HK-2 (cell line): ENCODE measurements at regions not wholly inside any gene's neighbourhood (a gene's known extent, or its start where the extent isn't known, plus 50 kb on each side); places are given as distances from the start of the nearest gene placed in this dataset.
A peak's percentile ranks its signal among the peaks of the same experiment; 100 is the strongest.
"Not testable (repeated sequence)": the region's sequence is repeated elsewhere in the genome, so short reads cannot be mapped to it uniquely, and the experiment has no call there.

ENCODE experiments used
- DNase-seq: peaks from one replicate; pipeline ENCODE4 v3.0.0-alpha.2; 2018; ENCODE audit not compliant: unreplicated experiment

- no peak for DNase-seq
Observed at GRCh38 chr6:135605278-135605790, 107.8 kb upstream of the AHI1 start.

- no peak for DNase-seq
Observed at GRCh38 chr6:135606392-135606791, 108.9 kb upstream of the AHI1 start.

GRCh38 chr6:135608031-135608430 is 110.5 kb upstream of the AHI1 start:
- no peak for DNase-seq

- not testable (repeated sequence) for DNase-seq
Observed at GRCh38 chr6:135610192-135610591, 112.7 kb upstream of the AHI1 start.

GRCh38 chr6:135616655-135617054 is 119.1 kb upstream of the AHI1 start:
- DNase-seq = no peak

- no peak for DNase-seq
Observed at GRCh38 chr6:135617222-135617621, 119.7 kb upstream of the AHI1 start.

- no peak for DNase-seq
Observed at GRCh38 chr6:135622081-135622480, 124.5 kb upstream of the AHI1 start.

GRCh38 chr6:135623979-135624378 is 126.4 kb upstream of the AHI1 start:
- DNase-seq = no peak

- DNase-seq = no peak
Observed at GRCh38 chr6:135624402-135625295, 127.1 kb upstream of the AHI1 start.

GRCh38 chr6:135626001-135626400 is 128.5 kb upstream of the AHI1 start:
- not testable (repeated sequence) for DNase-seq

GRCh38 chr6:135627092-135627715 is 129.7 kb upstream of the AHI1 start:
- peak; percentile 6 for DNase-seq

- peak; percentile 1 for DNase-seq
Observed at GRCh38 chr6:135630789-135631376, 133.3 kb upstream of the AHI1 start.

- no peak for DNase-seq
Observed at GRCh38 chr6:135631821-135632220, 134.3 kb upstream of the AHI1 start.

- no peak for DNase-seq
Observed at GRCh38 chr6:135633573-135633972, 136.0 kb upstream of the AHI1 start.

GRCh38 chr6:135637701-135638100 is 140.2 kb upstream of the AHI1 start:
- DNase-seq = no peak

GRCh38 chr6:135638108-135638507 is 140.6 kb upstream of the AHI1 start:
- DNase-seq = no peak

- DNase-seq = no peak
Observed at GRCh38 chr6:135640048-135640447, 142.5 kb upstream of the AHI1 start.

GRCh38 chr6:135640449-135641111 is 143.0 kb upstream of the AHI1 start:
- DNase-seq = no peak

- no peak for DNase-seq
Observed at GRCh38 chr6:135642912-135643311, 145.4 kb upstream of the AHI1 start.

- DNase-seq = no peak
Observed at GRCh38 chr6:135644394-135644793, 146.9 kb upstream of the AHI1 start.

GRCh38 chr6:135647521-135647920 is 150.0 kb upstream of the AHI1 start:
- no peak for DNase-seq
